22Rv1 (cell line): ENCODE measurements at regions not wholly inside any gene's neighbourhood (a gene's known extent, or its start where the extent isn't known, plus 50 kb on each side); places are given as distances from the start of the nearest gene placed in this dataset.

Source experiments
- H3K27ac ChIP-seq: fragments of 450-650 bp; 2 replicates; pipeline ENCODE4 v1.5.1; 2017
- CTCF ChIP-seq: fragments of 450-650 bp; IDR thresholded peaks from 2 replicates; pipeline ENCODE4 v1.5.1; 2017; ENCODE audit warnings: mild to moderate bottlenecking
- ZFX ChIP-seq: fragments of 450-650 bp; IDR thresholded peaks from 2 replicates; pipeline ENCODE4 v1.6.1; 2017; ENCODE audit warnings: antibody characterized with exemption, borderline replicate concordance

DNA sequence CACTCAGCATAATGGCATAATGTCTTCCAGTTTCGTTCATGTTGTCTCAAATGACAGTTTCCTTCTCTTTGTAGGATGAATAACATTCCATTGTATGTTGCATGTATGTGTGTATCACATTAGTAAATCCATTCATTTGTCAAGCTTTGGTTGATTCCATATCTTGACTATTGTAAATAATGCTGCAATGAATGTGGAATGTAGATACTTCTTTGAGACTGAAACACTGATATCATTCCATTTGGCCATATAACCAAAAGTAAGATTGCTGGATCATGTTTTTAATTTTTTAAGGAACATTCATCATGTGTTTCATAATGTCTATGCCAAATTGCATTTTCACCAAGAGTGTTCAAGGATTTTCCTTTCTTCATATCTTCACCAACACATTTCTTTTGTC, 1711.4 kb upstream of the PIK3C3 start:
- H3K27ac ChIP-seq: no peak overlapping the region
- TF ChIP-seq ZFX (no peak), CTCF (no peak)

DNA sequence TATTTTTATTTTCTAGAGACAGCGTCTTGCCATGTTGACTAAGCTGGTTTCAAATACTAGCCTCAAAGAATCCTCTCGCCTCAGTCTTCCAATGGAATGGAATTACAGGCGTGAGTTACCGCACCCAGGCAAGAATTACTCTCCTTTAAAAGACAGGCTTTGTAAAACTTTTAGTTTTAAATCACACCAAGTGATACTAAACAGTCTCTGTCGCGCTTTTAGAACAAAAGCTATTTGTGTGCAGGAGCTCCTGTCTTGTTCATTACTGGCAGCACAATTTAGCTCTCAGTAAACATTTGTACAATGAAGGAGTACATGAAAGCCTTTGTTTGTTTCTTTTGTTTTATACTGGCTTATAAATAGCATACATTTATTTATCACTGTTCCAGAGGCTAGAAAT, 1719.2 kb upstream of the PIK3C3 start:
- no peak for TF ChIP-seq ZFX
- no peak for TF ChIP-seq CTCF
- H3K27ac ChIP-seq: no peak overlapping the region

GRCh38 chr18:40235323-40235722, 1719.7 kb upstream of the PIK3C3 start:
- TF ChIP-seq CTCF (no peak), ZFX (no peak)
- no peak overlapping the region for H3K27ac ChIP-seq

- no peak overlapping the region for H3K27ac ChIP-seq
- no peak for TF ChIP-seq ZFX
- no peak for TF ChIP-seq CTCF
These were observed 1721.0 kb upstream of the PIK3C3 start for GRCh38 chr18:40233931-40234616.

- TF ChIP-seq CTCF (no peak), ZFX (no peak)
- H3K27ac ChIP-seq: no peak overlapping the region
These were observed 1732.3 kb upstream of the PIK3C3 start for GRCh38 chr18:40222776-40223175.

DNA sequence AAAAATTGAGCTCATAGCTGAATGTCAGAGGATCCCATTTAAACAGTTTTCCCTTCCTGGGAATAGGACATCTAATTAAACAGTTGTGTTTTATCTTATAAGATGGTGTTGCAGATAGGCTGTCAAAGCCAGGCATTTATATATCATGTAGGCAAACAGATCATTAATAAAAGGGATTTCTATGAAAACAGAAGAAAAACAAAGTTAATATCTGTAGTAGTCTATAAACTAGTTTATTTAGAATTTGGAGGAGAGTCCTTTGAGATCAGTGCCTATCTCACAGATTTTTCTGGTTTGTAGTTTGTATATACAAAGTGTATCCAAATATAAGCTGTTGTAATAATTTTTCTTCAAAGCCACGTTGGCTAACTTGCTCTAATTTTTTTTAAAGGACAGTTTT, 1738.2 kb upstream of the PIK3C3 start:
- TF ChIP-seq ZFX (no peak), CTCF (no peak)
- no peak overlapping the region for H3K27ac ChIP-seq

DNA sequence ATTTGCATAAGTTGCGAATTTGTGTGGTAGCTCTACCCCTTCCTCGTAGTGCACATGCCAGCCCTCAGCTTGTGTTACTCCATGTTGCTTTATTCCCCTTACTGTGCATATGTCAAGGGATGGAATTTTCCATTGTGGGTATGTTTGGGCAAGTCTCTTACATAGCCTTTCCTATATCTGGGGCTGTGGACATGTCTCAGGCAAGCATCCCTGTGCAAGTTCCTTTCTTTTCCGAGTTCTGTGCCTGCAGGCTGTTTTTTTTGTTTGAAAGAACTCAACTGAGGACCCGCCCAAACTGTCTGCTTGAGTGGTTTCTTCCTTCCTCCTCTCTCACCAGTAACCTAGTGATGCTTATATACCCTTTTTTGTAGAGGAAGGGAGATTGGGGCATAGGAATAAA, 1739.1 kb upstream of the PIK3C3 start:
- TF ChIP-seq CTCF (no peak), ZFX (no peak)
- H3K27ac ChIP-seq: no peak overlapping the region
